HEK293 (cell line): ENCODE measurements at regions not wholly inside any gene's neighbourhood (a gene's known extent, or its start where the extent isn't known, plus 50 kb on each side); places are given as distances from the start of the nearest gene placed in this dataset.

Experiments used
- CTCF ChIA-PET: fragments of 350-600 bp; formaldehyde crosslinking; extraction: SDS; loops from one replicate; lab custom pipeline; 2021; ENCODE audit warnings: antibody characterized with exemption; lab: Yijun Ruan, JAX
- POLR2A ChIA-PET: fragments of 300-600 bp; formaldehyde crosslinking; extraction: SDS; loops from one replicate; lab custom pipeline; 2020; ENCODE audit warnings: antibody characterized with exemption, inconsistent platforms; lab: Yijun Ruan, JAX
- H3K27ac ChIP-seq: fragments of 200-500 bp; sonication (Bioruptor generic); 2 replicates; pipeline ENCODE4 v1.5.1; 2014; ENCODE audit warnings: low read depth, low read length, control low read depth, inconsistent platforms; ENCODE audit errors: extremely low read depth
- H3K36me3 ChIP-seq, 2 experiments: fragments of 200-500 bp in 1 of 2; sonication (Bioruptor generic) in 1 of 2; 1 replicate in 1 of 2; 2 replicates in 1 of 2; pipeline ENCODE4 v1.5.1; 2014 to 2017; ENCODE audit warnings: inconsistent platforms in 2 of 2, low read length in 2 of 2; ENCODE audit not compliant: control insufficient read depth in 2 of 2, insufficient read depth in 1 of 2
- H3K4me1 ChIP-seq: fragments of 200-500 bp; sonication (Bioruptor generic); 2 replicates; pipeline ENCODE4 v1.5.1; 2014; ENCODE audit warnings: mild to moderate bottlenecking, low read length, inconsistent platforms; ENCODE audit not compliant: control insufficient read depth, insufficient read depth
- H3K4me3 ChIP-seq: 2 replicates; pipeline ENCODE4 v1.5.1; 2011; ENCODE audit warnings: low read depth, mild to moderate bottlenecking, control low read depth, low read length, moderate library complexity
- H3K9me3 ChIP-seq: fragments of 200-500 bp; sonication (Bioruptor generic); 2 replicates; pipeline ENCODE4 v1.5.1; 2014; ENCODE audit warnings: low read depth, low read length, inconsistent platforms; ENCODE audit not compliant: control insufficient read depth, insufficient read depth
- GLIS2 ChIP-seq: fragments of 450-650 bp; formaldehyde crosslinking; IDR thresholded peaks from 2 replicates; pipeline ENCODE4 v1.5.1; 2016; ENCODE audit warnings: missing biosample characterization, missing genetic modification characterization
- PBX3 ChIP-seq: sonication (generic); formaldehyde crosslinking; IDR thresholded peaks from 2 replicates; pipeline ENCODE4 v1.8.1; 2022; ENCODE audit warnings: mild to moderate bottlenecking, moderate library complexity, missing genetic modification reagents
- YY2 ChIP-seq: fragments of 450-650 bp; formaldehyde crosslinking; IDR thresholded peaks from 2 replicates; pipeline ENCODE4 v1.5.1; 2016; ENCODE audit warnings: missing biosample characterization, missing genetic modification characterization
- ZBTB10 ChIP-seq: fragments of 450-650 bp; formaldehyde crosslinking; IDR thresholded peaks from 2 replicates; pipeline ENCODE4 v1.5.1; 2016; ENCODE audit warnings: missing biosample characterization, missing genetic modification characterization
- ZBTB11 ChIP-seq: fragments of 450-650 bp; formaldehyde crosslinking; conservative IDR thresholded peaks from 2 replicates; pipeline ENCODE4 v1.5.1; 2016; ENCODE audit warnings: low read depth, missing biosample characterization, missing genetic modification characterization
- ZBTB21 ChIP-seq: fragments of 450-650 bp; formaldehyde crosslinking; IDR thresholded peaks from 2 replicates; pipeline ENCODE4 v1.5.1; 2017; ENCODE audit warnings: missing biosample characterization, missing genetic modification characterization
- ZBTB6 ChIP-seq: fragments of 450-650 bp; formaldehyde crosslinking; IDR thresholded peaks from 2 replicates; pipeline ENCODE4 v1.5.1; 2017; ENCODE audit warnings: missing biosample characterization, missing genetic modification characterization
- ZNF169 ChIP-seq: fragments of 450-650 bp; formaldehyde crosslinking; IDR thresholded peaks from 2 replicates; pipeline ENCODE4 v1.5.1; 2016; ENCODE audit warnings: missing biosample characterization, missing genetic modification characterization
- ZNF19 ChIP-seq: fragments of 450-650 bp; formaldehyde crosslinking; IDR thresholded peaks from 2 replicates; pipeline ENCODE4; 2016; ENCODE audit warnings: missing biosample characterization, missing genetic modification characterization, low read depth
- ZNF26 ChIP-seq: fragments of 450-650 bp; formaldehyde crosslinking; IDR thresholded peaks from 2 replicates; pipeline ENCODE4 v1.5.1; 2016; ENCODE audit warnings: missing biosample characterization, missing genetic modification characterization
- ZNF274 ChIP-seq, 2 experiments: fragments of 200-500 bp in 1 of 2; fragments of 450-650 bp in 1 of 2; sonication (Bioruptor generic) in 1 of 2; formaldehyde crosslinking in 1 of 2; IDR thresholded peaks; 2 replicates each; pipeline versions ENCODE4 v1.5.1 to v1.6.1; 2014 to 2016; ENCODE audit warnings: borderline replicate concordance in 1 of 2, inconsistent platforms in 1 of 2, low read length in 1 of 2, missing biosample characterization in 1 of 2, missing genetic modification characterization in 1 of 2
- ZNF292 ChIP-seq: fragments of 450-650 bp; formaldehyde crosslinking; IDR thresholded peaks from 2 replicates; pipeline ENCODE4 v1.5.1; 2016; ENCODE audit warnings: low read depth, missing biosample characterization, missing genetic modification characterization, borderline replicate concordance
- ZNF354C ChIP-seq: fragments of 450-650 bp; formaldehyde crosslinking; IDR thresholded peaks from 2 replicates; pipeline ENCODE4 v1.5.1; 2016; ENCODE audit warnings: missing biosample characterization, missing genetic modification characterization, low read depth, borderline replicate concordance
- ZNF501 ChIP-seq: fragments of 450-650 bp; formaldehyde crosslinking; IDR thresholded peaks from 2 replicates; pipeline ENCODE4 v1.5.1; 2016; ENCODE audit warnings: missing biosample characterization, missing genetic modification characterization
- ZNF510 ChIP-seq: fragments of 450-650 bp; formaldehyde crosslinking; IDR thresholded peaks from 2 replicates; pipeline ENCODE4 v1.5.1; 2018; ENCODE audit warnings: mild to moderate bottlenecking, missing genetic modification characterization, missing biosample characterization; ENCODE audit not compliant: insufficient replicate concordance
- ZNF580 ChIP-seq: fragments of 450-650 bp; formaldehyde crosslinking; IDR thresholded peaks from 2 replicates; pipeline ENCODE4 v1.5.1; 2016; ENCODE audit warnings: missing biosample characterization, missing genetic modification characterization
- ZNF596 ChIP-seq: fragments of 450-650 bp; IDR thresholded peaks from 2 replicates; pipeline ENCODE4 v1.5.0; 2018; ENCODE audit warnings: missing biosample characterization, mild to moderate bottlenecking, missing genetic modification characterization, moderate library complexity
- ZNF670 ChIP-seq: fragments of 450-650 bp; formaldehyde crosslinking; IDR thresholded peaks from 2 replicates; pipeline ENCODE4 v1.5.1; 2016; ENCODE audit warnings: missing biosample characterization, missing genetic modification characterization, low read depth
- TF ChIP-seq, protein P1 (sequence below): fragments of 450-650 bp; formaldehyde crosslinking; IDR thresholded peaks from 2 replicates; pipeline ENCODE4 v1.5.1; 2016; ENCODE audit warnings: missing biosample characterization, missing genetic modification characterization, low read depth

GRCh38 chr11:69893631-69894030 lies 74.4 kb upstream of the FGF3 start (continued):
- TF ChIP-seq ZBTB11 (tag by site-specific recombination) (no peak), ZNF19 (tag by site-specific recombination) (no peak), ZNF274 (IDR thresholded peaks at IDR 0.05; ENCODE audit: low read length) (no peak), ZNF274 (tag by site-specific recombination; IDR thresholded peaks at IDR 0.05; ENCODE audit: borderline replicate concordance) (no peak), ZNF169 (tag by site-specific recombination) (no peak), ZBTB10 (no peak), ZBTB21 (tag by site-specific recombination) (no peak), ZNF354C (tag by site-specific recombination) (no peak)
- TF ChIP-seq, all 188 proteins: peak for 0

GRCh38 chr11:69894181-69894611 lies 75.0 kb upstream of the FGF3 start:
- Histone ChIP-seq H3K27ac (no peak overlapping the region), H3K36me3 (no peaks in the 10 kb centered on the region), H3K4me1 (no peaks in the 10 kb centered on the region), H3K9me3 (no peaks in the 10 kb centered on the region), H3K4me3 (no peak overlapping the region)
- ChIA-PET CTCF (interaction anchor here (0.7 to 0.9 kb wide), 2 partner anchors 16 to 98 kb away, joined by 3 to 5 read pairs; no protein-coding TSS in a partner anchor), POLR2A (interaction anchor here (0.6 kb wide), 1 partner anchor 85 kb away, joined by 3 read pairs; no protein-coding TSS in a partner anchor)
- TF ChIP-seq ZNF26 (tag by site-specific recombination) (no peak), ZNF510 (tag by site-specific recombination) (no peak), ZNF580 (no peak), ZNF596 (tag by site-specific recombination) (no peak), ZNF292 (no peak), ZBTB6 (no peak), ZNF670 (tag by site-specific recombination) (no peak), ZNF354C (tag by site-specific recombination) (no peak), ZNF501 (no peak), PBX3 (no peak), GLIS2 (tag by site-specific recombination) (no peak), YY2 (tag by site-specific recombination) (no peak)
- TF ChIP-seq, protein P1, sequence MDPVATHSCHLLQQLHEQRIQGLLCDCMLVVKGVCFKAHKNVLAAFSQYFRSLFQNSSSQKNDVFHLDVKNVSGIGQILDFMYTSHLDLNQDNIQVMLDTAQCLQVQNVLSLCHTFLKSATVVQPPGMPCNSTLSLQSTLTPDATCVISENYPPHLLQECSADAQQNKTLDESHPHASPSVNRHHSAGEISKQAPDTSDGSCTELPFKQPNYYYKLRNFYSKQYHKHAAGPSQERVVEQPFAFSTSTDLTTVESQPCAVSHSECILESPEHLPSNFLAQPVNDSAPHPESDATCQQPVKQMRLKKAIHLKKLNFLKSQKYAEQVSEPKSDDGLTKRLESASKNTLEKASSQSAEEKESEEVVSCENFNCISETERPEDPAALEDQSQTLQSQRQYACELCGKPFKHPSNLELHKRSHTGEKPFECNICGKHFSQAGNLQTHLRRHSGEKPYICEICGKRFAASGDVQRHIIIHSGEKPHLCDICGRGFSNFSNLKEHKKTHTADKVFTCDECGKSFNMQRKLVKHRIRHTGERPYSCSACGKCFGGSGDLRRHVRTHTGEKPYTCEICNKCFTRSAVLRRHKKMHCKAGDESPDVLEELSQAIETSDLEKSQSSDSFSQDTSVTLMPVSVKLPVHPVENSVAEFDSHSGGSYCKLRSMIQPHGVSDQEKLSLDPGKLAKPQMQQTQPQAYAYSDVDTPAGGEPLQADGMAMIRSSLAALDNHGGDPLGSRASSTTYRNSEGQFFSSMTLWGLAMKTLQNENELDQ, result no peak
